CD4-positive, alpha-beta T cell treated with Interleukin-12 subunit alpha and Interleukin-12 subunit beta, for 1 hour (primary cell): ENCODE measurements at regions not wholly inside any gene's neighbourhood (a gene's known extent, or its start where the extent isn't known, plus 50 kb on each side); places are given as distances from the start of the nearest gene placed in this dataset.
A peak's percentile ranks its signal among the peaks of the same experiment; 100 is the strongest.

Experiments used
- DNase-seq: peaks from one replicate; pipeline ENCODE4 v3.0.0-alpha.2; 2020

DNA sequence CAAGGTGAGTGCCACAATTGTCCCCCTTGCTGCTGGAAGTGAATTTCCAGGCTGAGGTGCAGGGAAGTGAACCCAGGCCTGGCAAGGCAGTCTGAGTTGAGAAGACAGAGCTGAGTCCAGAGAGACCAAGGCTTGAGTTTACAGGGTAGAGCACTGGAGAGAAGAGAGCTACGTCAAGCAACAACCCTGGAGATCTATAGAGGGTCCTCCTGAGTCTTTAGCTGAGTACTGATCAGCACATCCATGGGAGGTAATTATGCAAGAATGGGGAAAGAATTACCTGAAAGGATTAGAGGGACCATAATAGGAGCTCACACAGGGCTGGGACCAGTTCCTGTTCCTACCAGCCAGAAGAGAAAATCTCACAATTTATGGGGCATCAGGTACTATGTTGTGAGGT is 190.7 kb downstream of the NEDD1 start:
- DNase-seq = no peak

DNA sequence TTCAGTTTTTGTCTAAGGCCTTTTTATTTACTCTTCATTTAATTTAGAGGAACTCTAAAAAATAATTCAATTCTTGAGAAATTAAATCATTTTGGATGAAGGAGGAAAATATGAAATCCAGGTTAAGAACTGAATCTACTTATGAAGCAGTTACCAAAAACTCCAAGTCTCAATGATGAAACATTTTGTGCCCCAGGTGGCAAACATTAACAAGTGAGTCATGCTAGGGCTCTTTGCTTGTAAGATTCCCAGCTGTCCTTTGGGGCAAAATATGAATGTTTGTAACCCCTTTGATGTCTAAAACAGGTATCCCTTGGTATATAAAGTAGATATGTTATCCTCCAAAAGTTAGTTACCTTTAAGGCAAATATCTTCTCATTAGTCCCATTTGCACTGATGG is 202.4 kb downstream of the NEDD1 start:
- no peak for DNase-seq

DNA sequence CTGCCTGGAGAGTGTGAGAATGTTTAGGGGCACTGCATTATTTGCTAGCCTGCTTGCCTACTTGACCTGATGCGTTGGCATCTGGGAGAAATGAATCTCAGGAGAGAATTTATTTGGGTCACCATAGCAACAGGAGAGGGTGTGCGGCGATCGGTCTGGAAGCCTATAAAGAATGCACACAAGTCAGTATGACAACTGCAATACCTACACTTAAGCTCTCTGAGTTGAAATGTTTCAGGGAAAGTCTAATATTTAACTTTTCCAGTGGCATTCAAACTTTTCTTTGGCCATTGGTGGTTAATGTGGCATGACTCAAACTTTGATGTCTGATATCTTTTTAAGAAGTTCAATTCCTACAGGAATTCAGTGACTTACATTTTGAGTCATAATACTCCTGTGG is 205.1 kb downstream of the NEDD1 start:
- DNase-seq = no peak

DNA sequence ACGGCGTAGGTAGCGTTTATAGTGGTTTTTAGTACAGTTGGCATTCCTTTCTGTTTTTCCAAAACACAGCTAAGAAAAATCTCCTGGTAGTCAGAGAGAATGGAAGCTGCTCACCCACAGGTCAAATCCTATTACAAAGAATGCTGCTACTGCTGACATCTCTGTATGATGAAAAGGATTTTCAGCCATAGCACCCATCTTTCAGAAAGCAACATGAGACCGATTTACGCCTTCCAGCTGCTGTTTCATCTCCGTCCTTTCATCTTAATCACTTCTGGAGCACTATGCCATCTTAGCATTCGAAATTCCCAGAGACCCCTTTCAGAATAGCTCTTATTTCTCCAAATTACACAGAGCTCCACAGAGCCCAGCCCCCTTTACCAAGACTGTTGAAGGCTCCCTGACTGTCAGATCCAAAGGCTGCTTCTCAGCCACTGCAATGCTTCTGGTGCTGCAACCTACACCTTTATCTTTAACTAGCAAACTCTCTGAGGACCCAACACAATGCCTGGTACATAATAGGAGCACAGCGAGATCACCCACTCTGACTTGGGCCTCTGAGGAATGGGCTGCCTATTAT is 211.8 kb downstream of the NEDD1 start:
- DNase-seq = no peak

DNA sequence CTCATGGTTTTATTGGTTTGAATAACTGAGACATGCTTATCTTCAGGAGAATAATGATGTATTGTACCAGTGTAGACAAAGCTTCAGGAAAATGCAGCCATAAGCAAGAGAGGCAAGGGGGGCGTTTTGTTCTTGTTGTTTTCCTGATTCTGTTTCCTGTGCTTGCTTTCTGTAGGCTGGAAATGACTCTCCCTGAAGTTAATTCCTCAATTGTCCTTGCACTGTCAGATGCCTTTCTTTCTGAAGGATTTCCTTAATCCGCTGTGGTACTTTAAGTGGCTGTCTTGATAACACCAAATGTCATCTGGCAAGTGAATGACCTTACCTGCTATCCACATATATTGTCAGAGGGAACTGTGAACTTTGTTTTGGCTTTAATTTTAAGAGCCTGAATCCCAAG is 220.0 kb downstream of the NEDD1 start:
- no peak for DNase-seq

DNA sequence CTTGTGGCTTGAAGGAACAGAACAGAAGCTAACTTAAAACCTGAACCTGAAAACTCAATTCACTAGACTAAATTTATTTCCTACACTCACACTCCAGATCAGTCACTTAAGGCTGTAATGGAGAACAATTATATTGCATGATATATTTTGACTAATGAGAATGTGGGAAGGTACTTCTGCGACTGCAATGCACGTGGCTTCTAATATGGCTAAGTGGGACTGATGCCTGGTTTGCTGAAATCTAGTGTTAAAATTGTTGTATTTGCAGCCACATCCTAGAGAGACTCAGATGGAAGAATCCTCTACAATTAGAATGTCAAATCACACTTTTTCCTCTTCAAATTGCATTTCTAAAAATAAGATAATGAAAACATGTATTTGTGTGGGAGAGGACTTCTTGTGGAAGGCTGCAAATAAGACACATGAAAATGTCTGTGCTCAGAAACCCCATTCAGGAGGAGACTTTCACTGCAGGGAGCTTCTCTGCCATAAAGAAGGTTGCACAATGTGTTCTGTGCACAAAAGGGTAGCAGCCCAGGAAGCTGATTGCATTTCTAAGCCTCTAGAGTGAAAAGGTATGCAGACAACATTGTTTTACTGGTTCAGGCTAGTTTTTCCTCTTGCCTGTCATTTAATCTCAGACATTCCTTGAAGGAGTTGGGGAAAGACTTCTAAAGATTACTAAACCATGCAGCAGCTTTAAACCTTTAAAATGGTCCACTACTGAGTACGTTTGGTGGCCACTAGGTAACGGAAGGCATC is 224.3 kb downstream of the NEDD1 start:
- DNase-seq = no peak

DNA sequence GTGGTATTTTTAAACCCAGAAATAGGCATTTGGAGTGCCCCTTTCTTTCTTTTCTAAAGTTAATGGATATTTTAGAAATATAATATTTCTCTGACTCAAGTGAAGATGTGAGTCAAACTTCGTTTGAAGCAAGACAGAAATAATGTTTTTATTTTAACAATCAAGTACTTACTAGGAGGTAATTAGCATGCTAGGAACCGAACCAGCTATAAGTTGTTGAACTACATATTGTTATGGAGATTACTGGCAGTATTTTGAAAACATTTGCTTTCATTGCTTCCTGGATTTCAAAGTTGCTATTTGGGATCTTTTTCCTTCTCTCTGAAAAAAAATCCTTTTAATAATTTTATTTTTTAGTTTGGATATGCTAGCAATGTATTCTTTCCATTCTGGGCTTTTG is 225.2 kb downstream of the NEDD1 start:
- no peak for DNase-seq

DNA sequence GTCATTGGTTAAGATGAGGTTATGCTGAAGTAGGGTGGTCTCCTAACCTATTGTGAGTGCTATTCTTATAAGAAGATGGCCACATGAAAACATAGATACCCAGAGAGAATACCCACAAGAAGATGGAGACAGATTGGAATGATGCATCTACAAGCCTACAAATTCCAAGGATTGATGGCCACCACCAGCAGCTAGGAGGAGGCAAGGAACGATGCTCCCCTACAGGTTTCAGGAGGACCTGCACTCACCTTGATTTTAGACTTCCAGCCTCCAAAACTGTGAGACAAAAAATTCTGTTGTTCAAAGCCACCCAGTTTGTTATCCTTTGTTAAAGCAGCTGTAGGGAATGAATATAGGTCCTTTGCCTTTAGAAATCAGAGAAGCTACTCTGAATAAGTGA is 227.4 kb downstream of the NEDD1 start:
- DNase-seq = no peak

DNA sequence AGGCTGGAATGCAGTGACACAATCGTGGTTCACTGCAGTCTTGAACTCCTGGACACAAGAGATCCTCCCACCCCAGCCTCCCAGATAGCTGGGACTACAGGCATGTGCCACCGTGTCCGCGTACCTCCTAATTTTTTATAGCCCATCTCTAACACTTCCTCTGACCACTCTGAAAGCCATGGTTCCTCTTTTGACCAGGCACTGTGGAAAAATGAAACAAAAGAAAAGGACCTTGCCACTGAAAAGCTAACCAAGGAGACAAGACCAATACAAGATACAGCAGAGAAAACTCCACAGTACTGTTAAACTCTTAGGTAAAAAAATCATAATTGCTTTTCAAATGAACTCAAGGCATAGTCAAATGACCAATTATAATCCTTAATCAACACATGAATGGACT is 233.3 kb downstream of the NEDD1 start:
- DNase-seq = no peak

DNA sequence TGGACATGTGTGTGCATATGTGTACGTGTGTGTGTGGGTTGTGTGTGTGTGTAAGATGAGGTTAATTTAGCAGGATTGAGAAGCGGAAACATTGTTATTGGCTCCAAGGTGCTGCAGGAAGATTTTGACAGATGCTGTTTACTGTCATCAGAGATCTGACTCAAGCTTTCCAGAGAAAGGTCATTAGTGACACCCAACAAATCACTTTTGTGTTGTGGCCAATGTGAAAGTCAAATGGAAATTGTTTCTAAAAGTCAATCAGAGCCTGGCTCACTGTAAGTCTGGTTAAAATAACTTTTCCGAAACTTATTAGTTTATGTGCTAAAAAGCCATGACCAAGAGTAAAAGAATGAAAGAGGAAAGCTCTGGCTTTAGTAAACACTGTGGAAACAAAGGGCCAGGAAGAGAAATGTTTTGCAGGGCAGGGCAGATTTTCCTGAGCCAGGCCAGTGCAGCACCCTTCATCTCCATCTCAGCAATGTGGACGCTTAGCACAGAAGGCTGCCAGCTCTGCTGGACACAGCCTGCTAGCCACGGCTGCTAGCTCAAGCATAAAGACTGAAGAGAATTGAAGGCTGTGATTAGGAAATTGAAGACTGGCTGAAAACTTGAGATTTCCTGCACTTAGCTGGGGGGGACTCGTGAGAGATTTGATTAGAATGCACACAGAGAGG is 235.8 kb downstream of the NEDD1 start:
- DNase-seq = no peak

DNA sequence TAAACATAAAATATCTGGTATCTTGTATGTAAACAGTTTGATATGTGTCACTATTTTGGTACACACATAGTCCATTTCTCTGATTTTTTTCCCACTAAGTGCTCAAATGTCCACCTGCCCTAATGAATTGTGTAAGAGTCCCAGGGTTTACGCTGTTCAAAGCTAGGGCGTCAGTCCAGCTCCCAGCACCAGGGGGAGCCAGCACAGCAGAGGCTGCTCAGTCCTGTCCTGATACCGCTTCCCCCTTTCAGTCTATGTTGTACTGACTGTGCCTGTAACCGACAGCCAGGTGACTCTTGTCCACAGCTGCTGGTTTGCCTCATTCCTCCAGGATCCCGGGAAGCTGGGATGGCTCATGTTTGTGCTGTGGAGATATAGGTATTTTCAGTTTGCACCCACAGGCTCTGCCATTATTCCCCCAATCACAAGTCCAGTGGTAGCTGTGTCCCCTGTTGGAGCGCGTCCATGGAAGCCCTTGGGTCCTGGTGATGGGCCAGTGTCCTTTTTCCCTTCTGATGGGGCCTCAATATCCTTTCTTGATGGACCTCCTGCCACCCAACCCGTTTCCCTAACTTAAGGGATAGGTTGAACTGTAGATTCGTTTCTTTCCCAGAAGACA is 242.0 kb downstream of the NEDD1 start:
- DNase-seq = peak; percentile 43

DNA sequence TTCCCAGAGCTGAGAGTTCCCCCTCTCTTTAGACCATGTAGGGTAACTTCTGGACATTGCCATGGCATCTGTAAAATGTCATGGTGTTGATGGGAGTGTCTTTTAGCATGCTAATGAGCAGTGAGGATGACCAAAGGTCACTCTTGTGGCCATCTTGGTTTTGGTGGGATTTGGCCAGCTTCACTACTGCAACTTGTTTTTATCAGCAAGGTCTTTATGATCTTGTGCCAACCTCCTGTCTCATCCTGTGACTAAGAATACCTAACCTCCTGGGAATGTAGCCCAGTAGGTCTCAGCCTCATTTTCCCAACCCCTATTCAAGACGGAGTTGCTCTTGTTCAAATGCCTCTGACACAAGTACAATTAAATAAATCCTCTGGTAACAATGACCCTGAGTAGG is 244.4 kb downstream of the NEDD1 start:
- DNase-seq = no peak

DNA sequence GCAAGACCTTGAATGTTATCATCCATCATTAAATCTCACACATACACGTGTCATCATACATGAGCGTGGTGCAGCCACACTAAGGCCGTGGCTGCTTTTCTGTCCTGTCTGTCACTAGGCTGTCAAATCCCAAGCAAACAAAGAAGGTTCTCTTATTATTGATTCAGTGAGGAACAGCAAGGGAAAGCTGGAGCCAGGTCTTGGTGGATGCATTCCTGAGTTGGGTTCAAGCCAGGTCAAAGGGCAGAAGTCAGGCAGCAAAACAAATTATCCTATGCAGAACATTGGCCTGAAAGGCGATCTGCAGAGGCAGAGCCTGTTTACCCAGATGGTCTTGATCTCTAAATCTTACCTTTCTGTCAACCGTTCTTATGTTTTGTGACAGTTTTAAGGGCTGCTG is 252.3 kb downstream of the NEDD1 start:
- DNase-seq = no peak

DNA sequence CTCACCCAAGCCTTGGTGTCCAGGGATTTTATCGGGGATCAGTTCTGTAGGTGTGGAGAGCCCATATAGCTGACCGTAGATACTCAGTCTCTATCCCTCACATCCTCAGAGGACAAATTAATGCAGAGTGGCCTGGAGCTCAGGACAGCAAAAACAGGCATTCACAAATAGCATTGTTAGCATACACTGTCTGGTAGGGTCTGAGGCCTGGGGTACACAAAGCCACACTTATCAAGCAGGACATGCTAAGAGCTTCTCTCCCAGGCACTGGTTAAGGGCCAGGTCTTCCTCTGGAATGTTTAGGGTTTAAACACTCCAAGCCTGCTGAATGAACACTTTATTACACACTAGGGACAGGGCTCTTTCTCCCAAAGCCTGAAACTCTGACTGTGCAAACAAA is 253.2 kb downstream of the NEDD1 start:
- DNase-seq = no peak

DNA sequence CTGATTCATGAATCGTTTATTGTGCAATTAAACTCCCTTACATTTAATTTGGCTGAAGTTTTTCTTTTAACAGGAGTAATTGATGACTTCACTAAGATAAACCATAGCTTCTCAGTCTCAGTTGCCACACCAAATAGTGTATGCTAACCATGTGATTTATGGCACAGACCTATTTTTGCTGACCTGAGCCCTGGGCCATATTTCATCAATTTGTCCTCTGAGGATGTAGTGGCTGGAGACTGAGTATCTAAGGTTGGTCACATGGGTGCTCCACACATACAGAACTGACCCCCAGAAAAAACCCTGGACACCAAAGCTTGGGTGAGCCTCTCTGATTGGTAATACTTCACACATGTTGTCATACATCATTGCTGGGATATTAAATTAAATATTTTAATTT is 255.1 kb downstream of the NEDD1 start:
- no peak for DNase-seq

DNA sequence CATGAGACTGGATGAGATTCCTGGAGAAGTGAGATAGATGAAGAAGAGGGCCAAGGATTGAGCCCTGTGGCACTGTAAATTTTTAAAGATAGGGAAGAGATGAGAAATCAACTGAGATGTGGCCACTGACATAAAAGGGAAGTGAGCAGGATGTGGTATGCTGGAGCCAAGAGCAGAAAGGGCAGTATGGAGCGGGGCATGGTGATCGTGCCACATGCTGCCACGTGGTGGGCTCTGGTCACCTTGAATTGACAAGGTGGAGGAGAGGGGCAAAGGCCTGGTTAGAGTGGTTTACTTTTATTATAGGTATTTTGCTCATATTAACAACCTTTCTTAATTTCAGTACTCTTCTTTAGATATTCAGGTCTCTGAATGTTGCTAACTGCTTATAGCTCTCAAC is 257.9 kb downstream of the NEDD1 start:
- no peak for DNase-seq

DNA sequence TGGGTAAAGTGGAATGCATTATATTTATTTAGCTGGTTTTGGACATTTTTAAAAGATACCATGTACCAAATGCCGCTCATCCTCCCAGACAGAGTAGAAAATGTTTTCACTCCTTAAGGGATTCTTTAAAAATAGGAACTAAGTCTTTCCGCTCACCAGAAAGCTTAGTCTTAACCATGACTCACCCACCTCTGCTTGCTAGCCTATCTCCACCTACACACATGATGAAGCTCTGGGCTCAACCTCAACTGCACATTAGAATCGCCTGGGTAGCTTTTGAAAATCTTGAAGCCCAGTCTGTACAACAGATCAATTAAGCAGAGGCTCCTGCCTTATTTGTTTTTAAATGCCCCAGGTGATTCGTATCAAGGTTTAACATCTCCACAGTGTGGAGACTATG is 260.5 kb downstream of the NEDD1 start:
- DNase-seq = no peak

DNA sequence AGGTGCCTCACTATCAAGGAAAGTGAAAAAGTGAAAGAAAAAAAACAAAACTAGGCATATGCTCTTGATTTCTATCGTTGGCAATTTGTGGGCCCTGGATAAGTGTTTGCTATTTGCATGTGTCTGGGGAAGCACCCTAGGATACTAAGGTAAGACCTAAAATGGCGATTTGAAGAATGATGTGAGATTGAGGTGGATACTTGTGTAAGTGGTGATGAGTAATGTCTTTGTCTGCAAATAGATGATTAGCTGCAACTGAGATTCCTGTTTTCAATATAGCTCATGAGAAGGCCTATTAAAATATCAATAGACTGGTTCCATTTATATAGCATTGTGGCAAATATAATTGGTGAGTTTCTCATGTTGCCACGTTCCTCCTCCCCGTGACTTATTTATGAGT is 261.7 kb downstream of the NEDD1 start:
- DNase-seq = no peak

DNA sequence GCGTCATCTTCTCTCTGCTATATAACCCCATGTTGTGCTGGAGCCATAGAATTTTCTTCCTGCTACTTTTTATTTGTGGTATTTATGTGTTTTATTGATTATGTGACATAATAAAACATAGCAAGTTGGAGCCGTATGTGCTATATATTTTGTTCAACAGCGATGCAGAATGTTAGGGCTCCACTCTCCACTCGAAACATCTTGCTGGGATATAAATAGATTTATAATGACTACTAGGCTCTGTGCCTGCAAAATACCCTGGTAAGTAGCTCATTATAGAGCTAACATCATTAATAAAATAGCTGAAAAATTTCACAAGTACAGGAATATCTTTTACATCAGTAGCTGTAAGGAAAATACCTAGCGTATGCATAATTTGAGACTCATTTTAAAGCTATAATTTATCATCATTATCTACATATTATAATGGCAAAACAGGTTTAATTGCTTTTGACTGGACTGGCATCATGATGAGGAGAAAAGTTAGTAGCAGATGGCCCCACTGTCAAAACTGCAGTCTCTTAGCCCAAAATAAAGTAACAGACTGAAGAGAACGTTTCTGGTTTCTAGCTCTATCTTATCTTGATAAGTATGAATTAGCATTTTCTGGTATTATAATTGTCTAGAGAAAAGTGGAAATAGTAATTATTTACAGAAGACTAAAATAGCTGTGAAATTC is 263.0 kb downstream of the NEDD1 start:
- no peak for DNase-seq

DNA sequence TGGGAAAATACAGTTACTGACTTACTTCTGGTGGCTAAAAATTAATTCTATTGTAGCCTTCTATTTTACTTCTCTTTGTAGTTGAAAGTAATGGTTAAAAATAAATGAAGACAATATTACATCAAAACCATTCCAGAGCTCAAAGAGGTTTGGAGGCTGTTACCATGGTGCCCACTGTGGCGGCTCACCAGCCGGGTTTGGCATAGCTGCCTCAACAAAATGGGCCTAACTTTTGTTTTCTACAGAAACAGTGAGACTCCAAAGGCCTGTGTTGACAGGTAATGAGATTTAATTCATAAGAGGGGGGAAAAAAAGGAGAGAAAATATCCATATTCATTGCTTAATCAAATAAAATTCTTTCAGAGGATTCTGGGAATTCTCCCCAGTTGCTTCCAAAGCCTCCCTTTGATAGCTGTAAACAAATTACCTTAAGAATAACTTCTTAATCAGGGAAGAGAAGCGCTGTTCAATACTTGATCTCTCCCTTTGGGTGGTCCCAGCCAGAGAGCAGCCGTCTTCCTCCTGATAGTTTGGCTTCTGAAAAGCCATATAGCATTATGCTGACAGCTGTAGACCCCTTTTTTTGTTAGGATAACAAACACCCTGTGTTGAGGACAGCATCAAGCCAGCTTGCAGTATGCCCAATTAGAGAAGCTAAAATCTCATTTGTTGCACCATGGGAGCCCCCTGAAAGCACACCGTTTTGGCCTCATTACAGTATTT is 266.8 kb downstream of the NEDD1 start:
- no peak for DNase-seq

DNA sequence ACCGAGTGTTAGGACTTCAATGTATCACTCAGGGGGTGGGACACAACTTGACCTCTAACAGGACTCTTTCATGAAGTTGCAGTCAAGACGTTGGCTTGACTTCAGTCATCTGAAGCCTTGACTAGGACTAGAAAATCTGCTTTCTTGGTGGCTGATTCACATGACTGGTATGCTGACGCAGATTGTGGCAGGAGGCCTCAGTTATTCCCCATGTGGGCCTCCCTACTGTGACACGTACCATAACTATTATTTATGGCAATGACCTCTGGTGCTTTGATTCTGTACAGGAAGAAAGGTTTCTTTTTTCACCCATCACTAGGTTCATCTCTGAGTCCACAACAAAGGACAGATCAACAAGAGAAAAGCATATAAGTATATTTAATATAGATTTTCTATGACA is 270.4 kb downstream of the NEDD1 start:
- DNase-seq = no peak

DNA sequence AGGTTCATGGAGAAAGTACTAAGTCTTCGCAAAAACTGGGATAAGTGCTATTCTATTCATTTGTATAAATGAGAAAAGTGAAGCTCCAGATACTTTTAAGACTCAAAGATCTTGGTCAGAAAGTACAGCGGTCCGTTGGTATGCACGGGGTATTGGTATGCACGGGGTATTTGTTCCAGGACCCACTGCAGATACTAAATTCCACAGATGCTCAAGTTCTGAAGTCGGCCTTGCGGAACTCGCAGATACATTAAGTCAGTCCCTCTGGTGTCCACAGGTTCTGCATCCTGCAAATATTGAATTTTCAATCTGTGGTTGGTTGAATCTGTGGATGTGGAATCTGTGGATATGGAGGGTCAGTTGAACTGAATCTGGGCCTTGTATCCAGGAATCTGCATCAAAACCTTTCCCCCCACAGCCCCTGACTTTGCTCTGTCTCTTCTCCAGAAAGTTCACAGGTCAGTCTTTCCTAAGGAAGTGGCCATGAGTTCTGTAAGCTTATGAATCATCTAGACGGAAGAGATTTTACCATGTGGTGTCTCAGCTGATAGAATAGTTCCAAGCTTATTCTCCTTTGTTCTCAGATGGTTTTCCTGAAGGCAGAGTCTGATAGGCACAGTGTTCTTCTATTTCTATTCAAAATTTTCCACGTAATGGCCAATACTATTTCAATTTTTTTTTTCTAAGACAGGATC is 274.7 kb downstream of the NEDD1 start:
- DNase-seq = no peak
